ENCODE measurements at regions not wholly inside any gene's neighbourhood (a gene's known extent, or its start where the extent isn't known, plus 50 kb on each side); places are given as distances from the start of the nearest gene placed in this dataset.

GRCh38 chr10:33117816-33118215, 159.8 kb upstream of the ITGB1 start:
- TF ChIP-seq REST (IDR thresholded peaks at IDR 0.05; ENCODE audit: insufficient read depth in 1 of 2, low read depth in 2 of 2, low read length in 2 of 2): no peak
- no peak for TF ChIP-seq TAF1 (IDR thresholded peaks at IDR 0.05; ENCODE audit: borderline replicate concordance, insufficient read depth, low read length)
